Duodenal mucosa (tissue), 2 donors: ENCODE measurements at regions not wholly inside any gene's neighbourhood (a gene's known extent, or its start where the extent isn't known, plus 50 kb on each side); places are given as distances from the start of the nearest gene placed in this dataset.

ENCODE experiments used
- H3K27ac ChIP-seq: one replicate; pipeline ENCODE4 v1.7.0; 2013; ENCODE audit warnings: low read depth, low read length
- H3K27me3 ChIP-seq, 2 donors: one replicate each; pipeline ENCODE4 v1.7.0; 2013; ENCODE audit warnings: low read length in 2 of 2, control low read depth in 1 of 2; ENCODE audit not compliant: insufficient read depth in 2 of 2, control insufficient read depth in 1 of 2
- H3K36me3 ChIP-seq, 2 donors: one replicate each; pipeline ENCODE4 v1.7.0; 2013; ENCODE audit warnings: low read length in 2 of 2, control low read depth in 1 of 2; ENCODE audit not compliant: insufficient read depth in 2 of 2, control insufficient read depth in 1 of 2
- H3K4me1 ChIP-seq, 2 donors: one replicate each; pipeline ENCODE4 v1.7.0; 2013; ENCODE audit warnings: low read length in 2 of 2, control low read depth in 1 of 2; ENCODE audit not compliant: insufficient read depth in 2 of 2, control insufficient read depth in 1 of 2
- H3K4me3 ChIP-seq, 2 donors: one replicate each; pipeline ENCODE4 v1.7.0; 2013; ENCODE audit warnings: low read length in 2 of 2, low read depth in 1 of 2
- H3K9ac ChIP-seq, 2 donors: one replicate each; pipeline ENCODE4 v1.7.0; 2013; ENCODE audit warnings: low read length in 2 of 2, low read depth in 1 of 2
- H3K9me3 ChIP-seq, 2 donors: one replicate each; pipeline ENCODE4 v1.7.0; 2013; ENCODE audit warnings: low read length in 2 of 2, control low read depth in 1 of 2; ENCODE audit not compliant: control insufficient read depth in 1 of 2

GRCh38 chr6:94133106-94133505 lies 713.7 kb upstream of the EPHA7 start:
- H3K9ac ChIP-seq = no peak overlapping the region
- no peak overlapping the region for H3K27ac ChIP-seq
- no peak overlapping the region for H3K4me3 ChIP-seq
- H3K36me3 ChIP-seq = no peaks in the 10 kb centered on the region
- H3K9me3 ChIP-seq = no peaks in the 10 kb centered on the region
- no peaks in the 10 kb centered on the region for H3K27me3 ChIP-seq
- H3K4me1 ChIP-seq = no peaks in the 10 kb centered on the region

GRCh38 chr6:94131271-94131670 lies 711.9 kb upstream of the EPHA7 start:
- no peak overlapping the region for H3K9ac ChIP-seq
- no peak overlapping the region for H3K27ac ChIP-seq
- H3K4me1 ChIP-seq = no peaks in the 10 kb centered on the region
- no peaks in the 10 kb centered on the region for H3K9me3 ChIP-seq
- H3K27me3 ChIP-seq = no peaks in the 10 kb centered on the region
- H3K4me3 ChIP-seq = no peak overlapping the region
- no peaks in the 10 kb centered on the region for H3K36me3 ChIP-seq

GRCh38 chr6:94130478-94130877 lies 711.1 kb upstream of the EPHA7 start:
- Histone ChIP-seq H3K9ac (no peak overlapping the region), H3K27me3 (no peaks in the 10 kb centered on the region), H3K4me1 (no peaks in the 10 kb centered on the region), H3K9me3 (no peaks in the 10 kb centered on the region), H3K36me3 (no peaks in the 10 kb centered on the region), H3K27ac (no peak overlapping the region), H3K4me3 (no peak overlapping the region)

- no peaks in the 10 kb centered on the region for H3K27me3 ChIP-seq
- no peaks in the 10 kb centered on the region for H3K36me3 ChIP-seq
- H3K4me1 ChIP-seq = no peaks in the 10 kb centered on the region
- no peak overlapping the region for H3K4me3 ChIP-seq
- H3K9me3 ChIP-seq = no peaks in the 10 kb centered on the region
- no peak overlapping the region for H3K9ac ChIP-seq
- H3K27ac ChIP-seq = no peak overlapping the region
Measured at GRCh38 chr6:94129926-94130325, 710.6 kb upstream of the EPHA7 start.

- H3K36me3 ChIP-seq = no peaks in the 10 kb centered on the region
- H3K27me3 ChIP-seq = no peaks in the 10 kb centered on the region
- H3K4me3 ChIP-seq = no peak overlapping the region
- H3K9ac ChIP-seq = no peak overlapping the region
- H3K9me3 ChIP-seq = no peaks in the 10 kb centered on the region
- H3K4me1 ChIP-seq = no peaks in the 10 kb centered on the region
- H3K27ac ChIP-seq = no peak overlapping the region
Measured at GRCh38 chr6:94127716-94128115, 708.4 kb upstream of the EPHA7 start.

GRCh38 chr6:94124333-94124732 lies 705.0 kb upstream of the EPHA7 start:
- no peak overlapping the region for H3K27ac ChIP-seq
- no peaks in the 10 kb centered on the region for H3K27me3 ChIP-seq
- no peaks in the 10 kb centered on the region for H3K9me3 ChIP-seq

GRCh38 chr6:94121094-94121493 lies 701.7 kb upstream of the EPHA7 start:
- Histone ChIP-seq H3K27me3 (no peaks in the 10 kb centered on the region), H3K4me3 (no peak overlapping the region), H3K9me3 (no peaks in the 10 kb centered on the region), H3K9ac (no peak overlapping the region), H3K36me3 (no peaks in the 10 kb centered on the region), H3K4me1 (no peaks in the 10 kb centered on the region), H3K27ac (no peak overlapping the region)

More at GRCh38 chr6:94124333-94124732, 705.0 kb upstream of the EPHA7 start:
- Histone ChIP-seq H3K9ac (no peak overlapping the region), H3K4me3 (no peak overlapping the region), H3K36me3 (no peaks in the 10 kb centered on the region), H3K4me1 (no peaks in the 10 kb centered on the region)

GRCh38 chr6:94099072-94099471 lies 679.7 kb upstream of the EPHA7 start:
- Histone ChIP-seq H3K27me3 (no peaks in the 10 kb centered on the region), H3K36me3 (no peaks in the 10 kb centered on the region), H3K4me3 (no peak overlapping the region), H3K4me1 (no peaks in the 10 kb centered on the region), H3K9ac (no peak overlapping the region), H3K27ac (no peak overlapping the region), H3K9me3 (no peaks in the 10 kb centered on the region)

- Histone ChIP-seq H3K4me1 (no peaks in the 10 kb centered on the region), H3K9ac (no peak overlapping the region), H3K9me3 (no peaks in the 10 kb centered on the region), H3K4me3 (no peak overlapping the region), H3K27ac (no peak overlapping the region), H3K36me3 (no peaks in the 10 kb centered on the region), H3K27me3 (no peaks in the 10 kb centered on the region)
Measured at GRCh38 chr6:94095961-94096360, 676.6 kb upstream of the EPHA7 start.

- H3K9me3 ChIP-seq = no peaks in the 10 kb centered on the region
- no peak overlapping the region for H3K27ac ChIP-seq
- H3K4me1 ChIP-seq = no peaks in the 10 kb centered on the region
- no peak overlapping the region for H3K4me3 ChIP-seq
- no peaks in the 10 kb centered on the region for H3K36me3 ChIP-seq
- H3K27me3 ChIP-seq = no peaks in the 10 kb centered on the region
- no peak overlapping the region for H3K9ac ChIP-seq
Measured at GRCh38 chr6:94089941-94090340, 670.6 kb upstream of the EPHA7 start.

- Histone ChIP-seq H3K36me3 (no peaks in the 10 kb centered on the region), H3K27ac (no peak overlapping the region), H3K27me3 (no peaks in the 10 kb centered on the region), H3K4me1 (no peaks in the 10 kb centered on the region), H3K4me3 (no peak overlapping the region), H3K9me3 (no peaks in the 10 kb centered on the region), H3K9ac (no peak overlapping the region)
Measured at GRCh38 chr6:94088870-94089269, 669.5 kb upstream of the EPHA7 start.
